ENCODE measurements at regions not wholly inside any gene's neighbourhood (a gene's known extent, or its start where the extent isn't known, plus 50 kb on each side); places are given as distances from the start of the nearest gene placed in this dataset.

GRCh38 chr9:78997296-78997695 is 574.5 kb upstream of the TLE4 start:
- Histone ChIP-seq H3K36me3 (ENCODE audit: control insufficient read depth, insufficient read depth, low read length) (no peaks in the 10 kb centered on the region), H3K4me3 (ENCODE audit: low read depth, low read length) (no peak overlapping the region), H3K27me3 (ENCODE audit: control insufficient read depth, insufficient read depth, low read length) (no peaks in the 10 kb centered on the region)
- no peak for DNase-seq (ENCODE audit: low read depth)
- no peak for TF ChIP-seq CTCF (IDR thresholded peaks at IDR 0.05; ENCODE audit: insufficient read depth, low read length, poor library complexity, severe bottlenecking)

GRCh38 chr9:79000230-79001002 is 571.3 kb upstream of the TLE4 start:
- no peaks in the 10 kb centered on the region for H3K36me3 ChIP-seq (ENCODE audit: control insufficient read depth, insufficient read depth, low read length)
- TF ChIP-seq CTCF (IDR thresholded peaks at IDR 0.05; ENCODE audit: insufficient read depth, low read length, poor library complexity, severe bottlenecking), result no peak
- no peak overlapping the region for H3K4me3 ChIP-seq (ENCODE audit: low read depth, low read length)
- no peaks in the 10 kb centered on the region for H3K27me3 ChIP-seq (ENCODE audit: control insufficient read depth, insufficient read depth, low read length)
- DNase-seq (ENCODE audit: low read depth), result no peak

- Histone ChIP-seq H3K27me3 (ENCODE audit: control insufficient read depth, insufficient read depth, low read length) (no peaks in the 10 kb centered on the region), H3K36me3 (ENCODE audit: control insufficient read depth, insufficient read depth, low read length) (no peaks in the 10 kb centered on the region), H3K4me3 (ENCODE audit: low read depth, low read length) (no peak overlapping the region)
- DNase-seq (ENCODE audit: low read depth), result no peak
- TF ChIP-seq CTCF (IDR thresholded peaks at IDR 0.05; ENCODE audit: insufficient read depth, low read length, poor library complexity, severe bottlenecking), result no peak
Observed at GRCh38 chr9:79001012-79001411, 570.8 kb upstream of the TLE4 start.

- TF ChIP-seq CTCF (IDR thresholded peaks at IDR 0.05; ENCODE audit: insufficient read depth, low read length, poor library complexity, severe bottlenecking), result no peak
- no peak overlapping the region for H3K4me3 ChIP-seq (ENCODE audit: low read depth, low read length)
- H3K36me3 ChIP-seq (ENCODE audit: control insufficient read depth, insufficient read depth, low read length), result no peaks in the 10 kb centered on the region
- H3K27me3 ChIP-seq (ENCODE audit: control insufficient read depth, insufficient read depth, low read length), result no peaks in the 10 kb centered on the region
- no peak for DNase-seq (ENCODE audit: low read depth)
Observed at GRCh38 chr9:79003514-79003913, 568.3 kb upstream of the TLE4 start.

- TF ChIP-seq CTCF (IDR thresholded peaks at IDR 0.05; ENCODE audit: insufficient read depth, low read length, poor library complexity, severe bottlenecking), result no peak
- H3K27me3 ChIP-seq (ENCODE audit: control insufficient read depth, insufficient read depth, low read length), result no peaks in the 10 kb centered on the region
- H3K4me3 ChIP-seq (ENCODE audit: low read depth, low read length), result no peak overlapping the region
- H3K36me3 ChIP-seq (ENCODE audit: control insufficient read depth, insufficient read depth, low read length), result no peaks in the 10 kb centered on the region
- DNase-seq (ENCODE audit: low read depth), result no peak
Observed at GRCh38 chr9:79004032-79004431, 567.7 kb upstream of the TLE4 start.

- no peak for TF ChIP-seq CTCF (IDR thresholded peaks at IDR 0.05; ENCODE audit: insufficient read depth, low read length, poor library complexity, severe bottlenecking)
- Histone ChIP-seq H3K36me3 (ENCODE audit: control insufficient read depth, insufficient read depth, low read length) (no peaks in the 10 kb centered on the region), H3K27me3 (ENCODE audit: control insufficient read depth, insufficient read depth, low read length) (no peaks in the 10 kb centered on the region), H3K4me3 (ENCODE audit: low read depth, low read length) (no peak overlapping the region)
- DNase-seq (ENCODE audit: low read depth), result no peak
Observed at GRCh38 chr9:79006546-79006945, 565.2 kb upstream of the TLE4 start.
